GM23248 (cell line): ENCODE measurements at regions not wholly inside any gene's neighbourhood (a gene's known extent, or its start where the extent isn't known, plus 50 kb on each side); places are given as distances from the start of the nearest gene placed in this dataset.

Source experiments
- EZH2 ChIP-seq: fragments of 200-600 bp; sonication (generic); IDR thresholded peaks from 2 replicates; pipeline ENCODE4 v1.6.1; 2018; ENCODE audit warnings: antibody characterized with exemption, mild to moderate bottlenecking; ENCODE audit not compliant: insufficient read depth, poor library complexity, severe bottlenecking
- EZH2phosphoT487 ChIP-seq: fragments of 200-600 bp; sonication (generic); IDR thresholded peaks from 2 replicates; pipeline ENCODE4 v1.6.1; 2018; ENCODE audit warnings: antibody characterized with exemption, moderate library complexity, mild to moderate bottlenecking, low read depth; ENCODE audit not compliant: insufficient read depth

DNA sequence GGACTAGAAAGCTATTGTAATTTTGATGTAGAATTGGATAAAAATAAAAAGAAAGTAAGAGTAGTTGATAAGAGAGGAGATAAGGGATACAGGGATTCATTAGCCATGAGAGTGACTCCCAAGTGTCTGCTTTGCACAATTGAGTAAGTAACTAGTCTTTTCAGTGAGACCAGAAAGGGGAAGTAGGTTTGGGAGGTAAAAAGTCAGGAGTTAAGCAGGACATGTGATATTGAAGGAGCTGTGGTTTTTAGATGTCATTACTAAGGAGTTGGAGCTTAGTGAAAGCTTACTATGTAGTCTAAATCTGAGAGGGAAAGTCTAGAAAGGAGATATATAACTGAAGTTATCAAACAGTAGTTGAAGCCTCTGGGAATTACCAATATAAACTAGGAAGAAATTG lies 93.4 kb downstream of the SLC5A7 start:
- no peak for TF ChIP-seq EZH2
- no peak for TF ChIP-seq EZH2phosphoT487
